Upper lobe of left lung (tissue), 4 donors: ENCODE measurements at regions not wholly inside any gene's neighbourhood (a gene's known extent, or its start where the extent isn't known, plus 50 kb on each side); places are given as distances from the start of the nearest gene placed in this dataset.

ENCODE experiments used
- POLR2A ChIP-seq, 4 donors: fragments of 450-650 bp; IDR thresholded peaks; one replicate each; pipeline ENCODE4 v1.5.1; 2016 to 2017; ENCODE audit warnings: antibody characterized with exemption in 4 of 4, mild to moderate bottlenecking in 2 of 4
- TF ChIP-seq, protein P1 (sequence below), 6 experiments: fragments of 450-650 bp in 4 of 6; fragments of 200-600 bp in 2 of 6; sonication (generic) in 2 of 6; IDR thresholded peaks; one replicate each; pipeline ENCODE4 v1.5.1; 2016 to 2019; ENCODE audit warnings: antibody characterized with exemption in 6 of 6

DNA sequence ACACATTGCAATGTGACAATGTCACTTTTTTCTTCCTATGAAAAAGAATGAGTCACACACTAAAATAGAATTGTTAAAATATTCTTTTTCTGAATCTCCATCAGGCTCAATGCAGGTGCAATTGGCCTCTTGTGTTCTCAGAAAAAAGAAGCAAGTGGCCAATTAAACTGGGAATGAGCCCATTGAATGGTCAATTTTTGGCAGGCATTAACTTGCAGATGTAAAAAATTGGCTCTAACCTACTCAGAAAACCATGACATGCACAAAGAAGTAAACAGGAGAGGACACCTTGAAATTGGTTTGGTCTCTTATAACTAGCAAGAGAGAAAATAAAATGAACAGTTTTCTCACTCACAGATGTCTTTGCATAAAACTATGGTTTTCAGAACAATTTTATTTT is 820.8 kb downstream of the TBL1XR1 start:
- TF ChIP-seq, protein P1, sequence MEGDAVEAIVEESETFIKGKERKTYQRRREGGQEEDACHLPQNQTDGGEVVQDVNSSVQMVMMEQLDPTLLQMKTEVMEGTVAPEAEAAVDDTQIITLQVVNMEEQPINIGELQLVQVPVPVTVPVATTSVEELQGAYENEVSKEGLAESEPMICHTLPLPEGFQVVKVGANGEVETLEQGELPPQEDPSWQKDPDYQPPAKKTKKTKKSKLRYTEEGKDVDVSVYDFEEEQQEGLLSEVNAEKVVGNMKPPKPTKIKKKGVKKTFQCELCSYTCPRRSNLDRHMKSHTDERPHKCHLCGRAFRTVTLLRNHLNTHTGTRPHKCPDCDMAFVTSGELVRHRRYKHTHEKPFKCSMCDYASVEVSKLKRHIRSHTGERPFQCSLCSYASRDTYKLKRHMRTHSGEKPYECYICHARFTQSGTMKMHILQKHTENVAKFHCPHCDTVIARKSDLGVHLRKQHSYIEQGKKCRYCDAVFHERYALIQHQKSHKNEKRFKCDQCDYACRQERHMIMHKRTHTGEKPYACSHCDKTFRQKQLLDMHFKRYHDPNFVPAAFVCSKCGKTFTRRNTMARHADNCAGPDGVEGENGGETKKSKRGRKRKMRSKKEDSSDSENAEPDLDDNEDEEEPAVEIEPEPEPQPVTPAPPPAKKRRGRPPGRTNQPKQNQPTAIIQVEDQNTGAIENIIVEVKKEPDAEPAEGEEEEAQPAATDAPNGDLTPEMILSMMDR (IDR thresholded peaks at IDR 0.05) = no peak
- TF ChIP-seq POLR2A (IDR thresholded peaks at IDR 0.05) = no peak
